ENCODE measurements at regions not wholly inside any gene's neighbourhood (a gene's known extent, or its start where the extent isn't known, plus 50 kb on each side); places are given as distances from the start of the nearest gene placed in this dataset.

GRCh38 chr2:224650815-224651439 is 65.2 kb downstream of the CCDC195 start:
- ATAC-seq (peak; percentile 90), FAIRE-seq (peak; percentile 53), DNase-seq (ENCODE audit: low spot score) (peak; percentile 57)
- no TSS peak for BruUV-seq (replicated peaks)
- no peaks in the 10 kb centered on the region for H3K79me2 ChIP-seq (ENCODE audit: insufficient read depth, low read length)
- no peaks in the 10 kb centered on the region for H3K4me1 ChIP-seq (ENCODE audit: insufficient read depth, low read length)
- no peak overlapping the region for H3K9ac ChIP-seq (ENCODE audit: insufficient read depth, low read depth, low read length)
- H3K4me2 ChIP-seq (ENCODE audit: low read depth, low read length) = no peak overlapping the region
- no peak overlapping the region for H3K27ac ChIP-seq (ENCODE audit: extremely low read length, insufficient read depth, low read length)
- no peaks in the 10 kb centered on the region for H3K27me3 ChIP-seq (ENCODE audit: control insufficient read depth in 1 of 2, insufficient read depth in 2 of 2, low read length in 2 of 2)
- ChIA-PET POLR2A (no interaction called here), CTCF (ENCODE audit: low intra/inter-chr PET ratio, low total read pairs) (interaction anchor here (3.0 kb wide), 1 partner anchor 294 kb away, joined by 41 read pairs; no protein-coding TSS in a partner anchor)
- H3K36me3 ChIP-seq (replicated peaks in 1 of 2; ENCODE audit: control insufficient read depth in 1 of 2, insufficient read depth in 2 of 2, low read length in 2 of 2) = no peaks in the 10 kb centered on the region
- H2AFZ ChIP-seq (ENCODE audit: low read length) = no peak overlapping the region
- H4K20me1 ChIP-seq (ENCODE audit: insufficient read depth, low read length) = no peaks in the 10 kb centered on the region
- 0% methylated on average over 6 of the region's 6 CpGs for WGBS (ENCODE audit: low lambda C conversion rate)
- H3K9me3 ChIP-seq (ENCODE audit: low read length) = no peaks in the 10 kb centered on the region
- in situ Hi-C loops (cut with HindIII; ENCODE audit: extremely low pct_ligation_motif_present, low pct_unique_long_range_greater_than_20kb) = loop anchor here (5.0 to 10.0 kb wide), 2 partner anchors 294 to 656 kb away; no protein-coding TSS in a partner anchor
- intact Hi-C loops (cut with micrococcal nuclease; ENCODE audit: unreplicated experiment) = loop anchor here (1.0 to 5.0 kb wide), 5 partner anchors 60 to 680 kb away; no protein-coding TSS in a partner anchor
- no peak overlapping the region for H3K4me3 ChIP-seq (replicated peaks in 1 of 3; ENCODE audit: insufficient read depth in 1 of 3, low read depth in 2 of 3, low read length in 3 of 3)
- TF ChIP-seq ZBTB7A (CRISPR knock-in tag; IDR thresholded peaks at IDR 0.05) = no peak
- no peak for TF ChIP-seq BORCS8-MEF2B (CRISPR knock-in tag; IDR thresholded peaks at IDR 0.05)
- no peak for TF ChIP-seq STAT5B (CRISPR knock-in tag; IDR thresholded peaks at IDR 0.05)
- TF ChIP-seq ZNF337 (CRISPR knock-in tag; IDR thresholded peaks at IDR 0.05; ENCODE audit: borderline replicate concordance, low read depth) = no peak
- 0 out of 2 replicates have a peak, but pooled peaks have one; percentile 14 for TF ChIP-seq DRAP1 (CRISPR knock-in tag; IDR thresholded peaks at IDR 0.05)
- no peak for TF ChIP-seq SNRNP70 (IDR thresholded peaks at IDR 0.05; ENCODE audit: low read depth, low read length)
- no peak for TF ChIP-seq THYN1 (CRISPR knock-in tag; IDR thresholded peaks at IDR 0.05; ENCODE audit: borderline replicate concordance, low read depth)
- TF ChIP-seq ZNF24 (IDR thresholded peaks at IDR 0.05) = no peak
- TF ChIP-seq SCMH1 (CRISPR knock-in tag; IDR thresholded peaks at IDR 0.05; ENCODE audit: borderline replicate concordance) = no peak
- peak; percentile 82 for TF ChIP-seq CTCF (CRISPR knock-in tag; IDR thresholded peaks at IDR 0.05)
- TF ChIP-seq LCORL (IDR thresholded peaks at IDR 0.05) = no peak
- TF ChIP-seq LCORL (CRISPR knock-in tag; IDR thresholded peaks at IDR 0.05) = no peak
- no peak for TF ChIP-seq HMGA1 (CRISPR knock-in tag; conservative IDR thresholded peaks at IDR 0.05)
- TF ChIP-seq TEAD3 (CRISPR knock-in tag; optimal IDR thresholded peaks at IDR 0.05; ENCODE audit: borderline replicate concordance) = no peak
- TF ChIP-seq ZFP36L2 (CRISPR knock-in tag; IDR thresholded peaks at IDR 0.05) = no peak
- peak; percentile 75 for TF ChIP-seq SMC3 (IDR thresholded peaks at IDR 0.05; ENCODE audit: low read length)
- TF ChIP-seq NCOA2 (CRISPR knock-in tag; IDR thresholded peaks at IDR 0.05) = no peak
- TF ChIP-seq ZSCAN25 (CRISPR knock-in tag; IDR thresholded peaks at IDR 0.05) = no peak
- peak; percentile 66 for TF ChIP-seq RAD21 (CRISPR knock-in tag; IDR thresholded peaks at IDR 0.05)
- no peak for TF ChIP-seq BATF2 (CRISPR knock-in tag; IDR thresholded peaks at IDR 0.05)
- TF ChIP-seq XBP1 (CRISPR knock-in tag; IDR thresholded peaks at IDR 0.05) = no peak
- TF ChIP-seq ZNF556 (CRISPR knock-in tag; IDR thresholded peaks at IDR 0.05; ENCODE audit: borderline replicate concordance) = no peak
- TF ChIP-seq MBD4 (IDR thresholded peaks at IDR 0.05; ENCODE audit: borderline replicate concordance, low read length) = no peak
- no peak for TF ChIP-seq WIZ (CRISPR knock-in tag; IDR thresholded peaks at IDR 0.05)
- peak; percentile 13; the same call in 1 of the 2 replicates for TF ChIP-seq RXRB (CRISPR knock-in tag; IDR thresholded peaks at IDR 0.05; ENCODE audit: borderline replicate concordance)
- TF ChIP-seq ZFP82 (CRISPR knock-in tag; IDR thresholded peaks at IDR 0.05; ENCODE audit: borderline replicate concordance) = no peak
- no peak for TF ChIP-seq CCDC6 (CRISPR knock-in tag; IDR thresholded peaks at IDR 0.05)

All from HepG2 (cell line).